ENCODE measurements at regions not wholly inside any gene's neighbourhood (a gene's known extent, or its start where the extent isn't known, plus 50 kb on each side); places are given as distances from the start of the nearest gene placed in this dataset.

- DNase-seq: no peak
Measured at GRCh38 chr3:76550522-76551201, 489.2 kb upstream of the ROBO2 start.

GRCh38 chr3:76551739-76552138 lies 488.2 kb upstream of the ROBO2 start:
- DNase-seq: no peak

- no peak for DNase-seq
Measured at GRCh38 chr3:76552653-76553052, 487.2 kb upstream of the ROBO2 start.

- peak; percentile 31 for DNase-seq
Measured at GRCh38 chr3:76554707-76555106, 485.2 kb upstream of the ROBO2 start.

- DNase-seq: no peak
Measured at GRCh38 chr3:76561494-76562236, 478.2 kb upstream of the ROBO2 start.

GRCh38 chr3:76565496-76566210 lies 474.2 kb upstream of the ROBO2 start:
- no peak for DNase-seq

GRCh38 chr3:76566211-76566534 lies 473.7 kb upstream of the ROBO2 start:
- no peak for DNase-seq

- DNase-seq: no peak
Measured at GRCh38 chr3:76566904-76567303, 473.0 kb upstream of the ROBO2 start.

- DNase-seq: no peak
Measured at GRCh38 chr3:76570436-76571057, 469.4 kb upstream of the ROBO2 start.

GRCh38 chr3:76576201-76576600 lies 463.7 kb upstream of the ROBO2 start:
- DNase-seq: no peak

- DNase-seq: no peak
Measured at GRCh38 chr3:76582098-76582497, 457.8 kb upstream of the ROBO2 start.

- DNase-seq: no peak
Measured at GRCh38 chr3:76582632-76583378, 457.1 kb upstream of the ROBO2 start.

GRCh38 chr3:76585794-76586392 lies 454.0 kb upstream of the ROBO2 start:
- DNase-seq: peak; percentile 25

GRCh38 chr3:76586471-76586870 lies 453.4 kb upstream of the ROBO2 start:
- no peak for DNase-seq

- DNase-seq: no peak
Measured at GRCh38 chr3:76610150-76610549, 429.7 kb upstream of the ROBO2 start.

- peak; percentile 33 for DNase-seq
Measured at GRCh38 chr3:76615719-76616118, 424.2 kb upstream of the ROBO2 start.

- DNase-seq: no peak
Measured at GRCh38 chr3:76624164-76624563, 415.7 kb upstream of the ROBO2 start.

- no peak for DNase-seq
Measured at GRCh38 chr3:76627236-76627635, 412.7 kb upstream of the ROBO2 start.

- DNase-seq: no peak
Measured at GRCh38 chr3:76631251-76631650, 408.6 kb upstream of the ROBO2 start.

- peak; percentile 3 for DNase-seq
Measured at GRCh38 chr3:76638006-76638405, 401.9 kb upstream of the ROBO2 start.

GRCh38 chr3:76643623-76644304 lies 396.1 kb upstream of the ROBO2 start:
- no peak for DNase-seq

- no peak for DNase-seq
Measured at GRCh38 chr3:76644305-76644675, 395.6 kb upstream of the ROBO2 start.

All from amniotic stem cell (primary cell).